Lung (tissue), 11 donors: ENCODE measurements at regions not wholly inside any gene's neighbourhood (a gene's known extent, or its start where the extent isn't known, plus 50 kb on each side); places are given as distances from the start of the nearest gene placed in this dataset.

Source experiments
- ATAC-seq: fragments of 200-7000 bp; cut with Tn5 transposase; one replicate; pipeline ENCODE4 v1.9.1; 2020; ENCODE audit warnings: moderate number of reproducible peaks; ENCODE audit not compliant: insufficient read depth, low FRiP score
- DNase-seq, 3 donors: peaks; one replicate each; pipeline ENCODE4 v3.0.0-alpha.2; 2013 to 2017
- H3K27ac ChIP-seq, 2 donors: one replicate each; pipeline ENCODE4 v1.5.1; 2013; ENCODE audit warnings: mild to moderate bottlenecking in 2 of 2, moderate library complexity in 2 of 2, control low read depth in 1 of 2, inconsistent platforms in 1 of 2, low read depth in 1 of 2, low read length in 1 of 2
- H3K27me3 ChIP-seq, 3 donors: one replicate each; pipeline ENCODE4 v1.5.1; 2013; ENCODE audit warnings: low read length in 2 of 3; ENCODE audit not compliant: control insufficient read depth in 3 of 3, insufficient read depth in 3 of 3
- H3K36me3 ChIP-seq, 4 donors: one replicate each; pipeline ENCODE4 v1.5.1; 2013; ENCODE audit warnings: low read length in 4 of 4, mild to moderate bottlenecking in 1 of 4, moderate library complexity in 1 of 4; ENCODE audit not compliant: control insufficient read depth in 4 of 4, insufficient read depth in 4 of 4
- H3K4me1 ChIP-seq, 5 donors: one replicate each; pipeline ENCODE4 v1.5.1; 2013; ENCODE audit warnings: low read length in 5 of 5, mild to moderate bottlenecking in 2 of 5, moderate library complexity in 1 of 5; ENCODE audit not compliant: control insufficient read depth in 5 of 5, insufficient read depth in 5 of 5
- H3K4me3 ChIP-seq: one replicate; pipeline ENCODE4 v1.5.1; 2013; ENCODE audit warnings: mild to moderate bottlenecking, control low read depth, moderate library complexity
- H3K9ac ChIP-seq, 2 donors: one replicate each; pipeline ENCODE4 v1.5.1; 2013; ENCODE audit warnings: low read length in 2 of 2, control low read depth in 1 of 2; ENCODE audit not compliant: insufficient read depth in 1 of 2
- H3K9me3 ChIP-seq, 4 donors: one replicate each; pipeline ENCODE4 v1.5.1; 2013; ENCODE audit warnings: low read length in 3 of 4, mild to moderate bottlenecking in 1 of 4, moderate library complexity in 1 of 4; ENCODE audit not compliant: control insufficient read depth in 4 of 4, insufficient read depth in 3 of 4
- WGBS, 2 donors: extraction: QIAGEN DNeasy Blood & Tissue Kit; methylation state at CpG; one replicate each; pipeline ENCODE4 v1.1.7; 2013; 5-methylcytosine and 5-hydroxymethylcytosine counted together
- TF ChIP-seq, protein P1 (sequence below): IDR thresholded peaks from 2 replicates; pipeline ENCODE4 v1.5.1; 2012; ENCODE audit warnings: mild to moderate bottlenecking; ENCODE audit errors: control extremely low read depth, extremely low read depth
- donor health status: control.
- donor health status: control.
- donor health status: Bipolar disorder and iron deficiency.
- donor health status: healthy.
- donor health status: DM: yes; HTN: yes; CAD: no.

DNA sequence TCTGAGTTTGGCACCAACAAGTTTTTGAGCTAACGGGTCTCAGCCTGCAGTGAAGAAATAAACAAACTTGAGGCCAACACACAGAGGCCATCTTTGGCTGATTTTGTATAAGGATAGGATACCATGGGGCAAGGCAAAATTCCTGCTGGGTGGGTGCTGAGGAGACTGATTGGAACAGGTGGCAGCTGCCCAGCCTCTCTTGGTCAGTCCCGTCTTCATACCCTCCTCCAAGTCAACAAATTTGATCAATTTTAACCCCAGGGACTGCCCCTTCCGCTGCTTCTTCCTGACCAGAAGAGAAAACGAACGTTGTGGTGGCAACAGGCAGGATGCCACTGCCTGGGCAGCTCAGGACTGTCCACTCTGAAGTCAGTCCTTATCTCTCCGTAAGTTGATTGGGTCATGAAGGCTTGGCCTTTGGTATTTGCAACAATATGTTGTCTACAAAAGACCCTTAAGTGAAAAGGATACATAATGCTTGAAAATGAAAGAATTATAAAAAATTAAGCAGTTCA, 139.3 kb downstream of the SPP2 start:
- Histone ChIP-seq H3K27ac (no peak overlapping the region), H3K9ac (no peak overlapping the region), H3K4me1 (no peaks in the 10 kb centered on the region), H3K36me3 (no peaks in the 10 kb centered on the region), H3K9me3 (peaks cover 0 to 3% (median 0%) of the 10 kb centered on the region in 4 donors), H3K4me3 (no peak overlapping the region), H3K27me3 (peaks cover 0 to 3% (median 0%) of the 10 kb centered on the region in 3 donors)
- DNase-seq (no peak), ATAC-seq (no peak)
- 67 to 70% methylated on average over 6 of the region's 6 CpGs for WGBS, 2 donors
- TF ChIP-seq, protein P1, sequence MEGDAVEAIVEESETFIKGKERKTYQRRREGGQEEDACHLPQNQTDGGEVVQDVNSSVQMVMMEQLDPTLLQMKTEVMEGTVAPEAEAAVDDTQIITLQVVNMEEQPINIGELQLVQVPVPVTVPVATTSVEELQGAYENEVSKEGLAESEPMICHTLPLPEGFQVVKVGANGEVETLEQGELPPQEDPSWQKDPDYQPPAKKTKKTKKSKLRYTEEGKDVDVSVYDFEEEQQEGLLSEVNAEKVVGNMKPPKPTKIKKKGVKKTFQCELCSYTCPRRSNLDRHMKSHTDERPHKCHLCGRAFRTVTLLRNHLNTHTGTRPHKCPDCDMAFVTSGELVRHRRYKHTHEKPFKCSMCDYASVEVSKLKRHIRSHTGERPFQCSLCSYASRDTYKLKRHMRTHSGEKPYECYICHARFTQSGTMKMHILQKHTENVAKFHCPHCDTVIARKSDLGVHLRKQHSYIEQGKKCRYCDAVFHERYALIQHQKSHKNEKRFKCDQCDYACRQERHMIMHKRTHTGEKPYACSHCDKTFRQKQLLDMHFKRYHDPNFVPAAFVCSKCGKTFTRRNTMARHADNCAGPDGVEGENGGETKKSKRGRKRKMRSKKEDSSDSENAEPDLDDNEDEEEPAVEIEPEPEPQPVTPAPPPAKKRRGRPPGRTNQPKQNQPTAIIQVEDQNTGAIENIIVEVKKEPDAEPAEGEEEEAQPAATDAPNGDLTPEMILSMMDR: no peak

DNA sequence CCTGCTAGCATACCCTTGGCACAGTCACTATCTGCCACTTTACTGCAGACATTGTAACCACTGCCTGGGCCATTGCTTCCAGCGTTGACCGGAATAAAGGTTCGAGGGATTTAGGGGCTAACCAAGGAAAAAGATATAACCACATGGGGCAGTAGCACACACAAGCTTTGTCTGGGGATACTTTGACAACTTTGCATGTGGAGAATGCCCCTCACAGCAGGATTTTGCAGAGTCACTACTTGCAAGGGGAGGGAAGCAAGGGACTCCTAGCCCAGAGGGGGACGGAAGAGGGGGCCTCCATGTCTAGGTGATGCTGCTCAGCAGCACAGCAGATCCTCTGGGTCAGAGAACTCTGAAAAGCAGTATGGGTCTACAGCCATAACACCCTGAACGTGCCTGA, 138.7 kb downstream of the SPP2 start:
- TF ChIP-seq, protein P1: no peak
- peaks cover 0 to 3% (median 0%) of the 10 kb centered on the region in 4 donors for H3K9me3 ChIP-seq
- no peak overlapping the region for H3K4me3 ChIP-seq
- no peaks in the 10 kb centered on the region for H3K36me3 ChIP-seq
- no peak overlapping the region for H3K9ac ChIP-seq
- H3K27ac ChIP-seq: no peak overlapping the region
- DNase-seq (no peak), ATAC-seq (no peak)
- 90% methylated on average over 5 of the region's 5 CpGs for WGBS, 2 donors
- H3K27me3 ChIP-seq: peaks cover 0 to 1% (median 0%) of the 10 kb centered on the region in 3 donors
- H3K4me1 ChIP-seq: no peaks in the 10 kb centered on the region

DNA sequence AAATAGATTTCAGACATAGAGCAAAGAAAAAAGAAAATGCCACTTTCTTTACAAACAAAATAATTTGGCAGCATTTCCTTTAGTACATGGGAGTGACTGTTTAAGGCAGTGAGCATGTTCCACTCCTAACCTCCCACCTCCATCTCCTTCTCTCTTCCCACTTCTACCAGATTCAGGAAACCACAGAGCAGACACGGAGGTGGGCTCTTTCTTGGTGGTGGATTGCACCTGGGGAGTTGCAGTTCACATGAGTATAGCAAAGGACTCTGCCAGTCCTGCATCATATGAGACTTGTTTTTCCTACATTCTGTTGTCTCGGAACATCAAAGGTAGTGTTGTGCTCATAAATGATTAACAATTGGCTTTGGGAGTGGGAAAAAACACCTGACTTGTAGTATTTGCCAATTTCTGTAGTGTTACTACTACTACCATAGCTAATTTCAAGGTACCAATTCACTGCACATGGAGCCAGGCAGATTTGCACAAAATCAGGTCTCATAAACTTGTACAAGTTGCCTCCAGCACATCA, 137.2 kb downstream of the SPP2 start:
- H3K27ac ChIP-seq: no peak overlapping the region
- H3K4me3 ChIP-seq: no peak overlapping the region
- no peak overlapping the region for H3K9ac ChIP-seq
- no peaks in the 10 kb centered on the region for H3K36me3 ChIP-seq
- ATAC-seq (no peak), DNase-seq (no peak)
- H3K9me3 ChIP-seq: peaks cover 0 to 3% (median 0%) of the 10 kb centered on the region in 4 donors
- 63 to 82% methylated on average over 2 of the region's 2 CpGs for WGBS, 2 donors
- TF ChIP-seq, protein P1: no peak
- no peaks in the 10 kb centered on the region for H3K4me1 ChIP-seq
- H3K27me3 ChIP-seq: no peaks in the 10 kb centered on the region

DNA sequence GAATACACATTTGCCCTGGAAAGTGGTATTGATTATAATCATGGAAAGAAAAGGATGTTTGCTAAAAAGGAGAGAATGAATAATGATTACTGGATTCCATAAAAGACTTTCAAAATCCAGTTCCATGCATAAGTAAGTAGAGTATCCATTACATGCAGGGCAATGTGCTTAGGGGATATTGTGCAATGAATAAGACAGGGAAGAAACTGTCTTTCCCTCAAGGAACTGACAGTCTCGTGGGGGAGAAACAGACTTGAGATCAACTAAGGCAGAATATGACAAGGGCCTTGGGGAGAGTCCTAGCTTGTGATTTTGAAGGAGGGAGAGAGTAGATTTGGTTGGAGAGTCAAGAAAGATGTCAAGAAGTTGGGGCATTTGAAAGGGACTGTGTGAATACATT, 130.6 kb downstream of the SPP2 start:
- ATAC-seq: no peak
- no peaks in the 10 kb centered on the region for H3K36me3 ChIP-seq

More for the DNA sequence above, 130.6 kb downstream of the SPP2 start:
- WGBS, 2 donors: 61 to 67% methylated on average over 1 of the region's 1 CpG
- DNase-seq: no peak
- TF ChIP-seq, protein P1: no peak
- Histone ChIP-seq H3K4me3 (no peak overlapping the region), H3K4me1 (no peaks in the 10 kb centered on the region), H3K27me3 (peaks cover 0 to 4% (median 0%) of the 10 kb centered on the region in 3 donors), H3K9me3 (no peaks in the 10 kb centered on the region), H3K9ac (no peak overlapping the region), H3K27ac (no peak overlapping the region)
